GM19463 (cell line): ENCODE measurements at regions not wholly inside any gene's neighbourhood (a gene's known extent, or its start where the extent isn't known, plus 50 kb on each side); places are given as distances from the start of the nearest gene placed in this dataset.
A peak's percentile ranks its signal among the peaks of the same experiment; 100 is the strongest.
"Not testable (repeated sequence)": the region's sequence is repeated elsewhere in the genome, so short reads cannot be mapped to it uniquely, and the experiment has no call there.

Experiments
- ATAC-seq: cut with Tn5 transposase; IDR thresholded peaks from one replicate; pipeline ENCODE4 v1.9.1; 2021; ENCODE audit warnings: mild to moderate bottlenecking, moderate library complexity; ENCODE audit not compliant: unreplicated experiment

GRCh38 chr4:68720723-68721122 lies 50.3 kb upstream of the UGT2B15 start:
- not testable (repeated sequence) for ATAC-seq

GRCh38 chr4:68724426-68724825 lies 54.0 kb upstream of the UGT2B15 start:
- no peak for ATAC-seq

GRCh38 chr4:68724922-68725321 lies 54.5 kb upstream of the UGT2B15 start:
- no peak for ATAC-seq

- ATAC-seq: peak; percentile 81
Observed at GRCh38 chr4:68732653-68733466, 62.4 kb upstream of the UGT2B15 start.

GRCh38 chr4:68734095-68734494 lies 63.6 kb upstream of the UGT2B15 start:
- peak; percentile 61 for ATAC-seq

GRCh38 chr4:68735106-68735505 lies 64.7 kb upstream of the UGT2B15 start:
- no peak for ATAC-seq

GRCh38 chr4:68736813-68737212 lies 66.4 kb upstream of the UGT2B15 start:
- no peak for ATAC-seq

- ATAC-seq: no peak
Observed at GRCh38 chr4:68738036-68738435, 67.6 kb upstream of the UGT2B15 start.

- no peak for ATAC-seq
Observed at GRCh38 chr4:68744368-68744767, 71.4 kb upstream of the UGT2B10 start.

- no peak for ATAC-seq
Observed at GRCh38 chr4:68748181-68748991, 67.4 kb upstream of the UGT2B10 start.

- no peak for ATAC-seq
Observed at GRCh38 chr4:68750555-68750954, 65.2 kb upstream of the UGT2B10 start.

- ATAC-seq: no peak
Observed at GRCh38 chr4:68751138-68751537, 64.7 kb upstream of the UGT2B10 start.

- no peak for ATAC-seq
Observed at GRCh38 chr4:68765876-68766275, 49.9 kb upstream of the UGT2B10 start.
